Sigmoid colon (tissue), 6 donors: ENCODE measurements at regions not wholly inside any gene's neighbourhood (a gene's known extent, or its start where the extent isn't known, plus 50 kb on each side); places are given as distances from the start of the nearest gene placed in this dataset.
A peak's percentile ranks its signal among the peaks of the same experiment; 100 is the strongest.
"Not testable (repeated sequence)": the region's sequence is repeated elsewhere in the genome, so short reads cannot be mapped to it uniquely, and the experiment has no call there.

ENCODE experiments used
- DNase-seq: peaks from one replicate; pipeline ENCODE4 v3.0.0-alpha.2; 2019
- H3K27ac ChIP-seq, 4 donors: fragments of 200-600 bp; sonication (generic); one replicate each; pipeline ENCODE4 v1.5.1; 2016 to 2019; ENCODE audit warnings: mild to moderate bottlenecking in 1 of 4
- H3K27me3 ChIP-seq, 3 donors: fragments of 200-600 bp; sonication (generic); one replicate each; pipeline ENCODE4 v1.5.1; 2019; ENCODE audit warnings: mild to moderate bottlenecking in 1 of 3
- H3K36me3 ChIP-seq, 4 donors: fragments of 200-600 bp; sonication (generic); one replicate each; pipeline ENCODE4 v1.5.1; 2016 to 2019
- H3K4me1 ChIP-seq, 4 donors: fragments of 200-600 bp; sonication (generic); one replicate each; pipeline ENCODE4 v1.5.1; 2017 to 2019
- H3K4me3 ChIP-seq, 4 donors: fragments of 200-600 bp; sonication (generic); one replicate each; pipeline ENCODE4 v1.5.1; 2017 to 2019; ENCODE audit warnings: mild to moderate bottlenecking in 2 of 4, moderate library complexity in 1 of 4
- H3K9me3 ChIP-seq, 4 donors: fragments of 200-600 bp in 3 of 4; sonication (generic) in 3 of 4; one replicate each; pipeline versions ENCODE4 v1.5.1 to v1.6.1; 2013 to 2019
- EP300 ChIP-seq, 4 donors: sonication (generic); formaldehyde crosslinking; IDR thresholded peaks; one replicate each; pipeline ENCODE4 v1.6.1; 2017; ENCODE audit warnings: antibody characterized with exemption in 4 of 4
- POLR2A ChIP-seq, 2 donors: fragments of 450-650 bp; IDR thresholded peaks; one replicate each; pipeline ENCODE4 v1.6.1; 2016; ENCODE audit warnings: antibody characterized with exemption in 2 of 2, mild to moderate bottlenecking in 2 of 2, moderate library complexity in 2 of 2
- POLR2AphosphoS5 ChIP-seq, 4 donors: sonication (generic); formaldehyde crosslinking; IDR thresholded peaks; one replicate each; pipeline ENCODE4 v1.6.1; 2017; ENCODE audit warnings: antibody characterized with exemption in 4 of 4
- WGBS, 2 donors: extraction: QIAGEN DNeasy Blood & Tissue Kit; methylation state at CpG; one replicate each; pipeline ENCODE4 v1.1.7; 2013; 5-methylcytosine and 5-hydroxymethylcytosine counted together
- intact Hi-C: fragments of 100-400 bp; cut with DNase I; formaldehyde crosslinking; loops from one replicate; pipeline ENCODE4 v1.15.1; 2023
- TF ChIP-seq, protein P1 (sequence below), 4 experiments: fragments of 450-650 bp in 3 of 4; fragments of 200-600 bp in 1 of 4; IDR thresholded peaks; one replicate each; pipeline ENCODE4 v1.5.1; 2016 to 2019; ENCODE audit warnings: antibody characterized with exemption in 4 of 4, mild to moderate bottlenecking in 3 of 4, moderate library complexity in 2 of 4
- donor health status: healthy with polysubstance abuse.
- donor health status: healthy.

DNA sequence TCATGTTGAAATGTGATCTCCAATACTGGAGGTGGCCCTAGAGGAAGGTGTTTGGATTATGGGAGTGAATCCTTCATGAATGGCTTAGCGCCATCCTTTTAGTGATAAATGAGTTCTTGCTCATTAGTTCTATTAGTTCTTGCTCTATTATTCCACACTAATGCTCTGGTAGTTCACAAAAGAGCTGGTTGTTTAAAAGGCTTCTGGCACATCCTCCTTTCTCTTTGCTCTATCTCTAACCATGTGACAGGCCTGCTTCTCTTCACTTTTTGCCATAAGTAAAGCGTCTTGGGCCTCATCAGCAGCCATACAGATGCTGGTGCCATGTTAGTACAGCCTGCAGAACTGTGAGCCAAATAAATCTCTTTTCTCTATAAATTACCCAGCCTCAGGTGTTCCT lies 469.9 kb downstream of the GUCY1A2 start:
- DNase-seq: no peak
- Histone ChIP-seq H3K27ac (no peak overlapping the region), H3K9me3 (no peaks in the 10 kb centered on the region), H3K4me3 (no peak overlapping the region), H3K4me1 (no peaks in the 10 kb centered on the region), H3K36me3 (no peaks in the 10 kb centered on the region), H3K27me3 (no peaks in the 10 kb centered on the region)
- TF ChIP-seq EP300 (IDR thresholded peaks at IDR 0.05): no peak
- TF ChIP-seq POLR2AphosphoS5 (IDR thresholded peaks at IDR 0.05): no peak
- TF ChIP-seq, protein P1, sequence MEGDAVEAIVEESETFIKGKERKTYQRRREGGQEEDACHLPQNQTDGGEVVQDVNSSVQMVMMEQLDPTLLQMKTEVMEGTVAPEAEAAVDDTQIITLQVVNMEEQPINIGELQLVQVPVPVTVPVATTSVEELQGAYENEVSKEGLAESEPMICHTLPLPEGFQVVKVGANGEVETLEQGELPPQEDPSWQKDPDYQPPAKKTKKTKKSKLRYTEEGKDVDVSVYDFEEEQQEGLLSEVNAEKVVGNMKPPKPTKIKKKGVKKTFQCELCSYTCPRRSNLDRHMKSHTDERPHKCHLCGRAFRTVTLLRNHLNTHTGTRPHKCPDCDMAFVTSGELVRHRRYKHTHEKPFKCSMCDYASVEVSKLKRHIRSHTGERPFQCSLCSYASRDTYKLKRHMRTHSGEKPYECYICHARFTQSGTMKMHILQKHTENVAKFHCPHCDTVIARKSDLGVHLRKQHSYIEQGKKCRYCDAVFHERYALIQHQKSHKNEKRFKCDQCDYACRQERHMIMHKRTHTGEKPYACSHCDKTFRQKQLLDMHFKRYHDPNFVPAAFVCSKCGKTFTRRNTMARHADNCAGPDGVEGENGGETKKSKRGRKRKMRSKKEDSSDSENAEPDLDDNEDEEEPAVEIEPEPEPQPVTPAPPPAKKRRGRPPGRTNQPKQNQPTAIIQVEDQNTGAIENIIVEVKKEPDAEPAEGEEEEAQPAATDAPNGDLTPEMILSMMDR (IDR thresholded peaks at IDR 0.05): no peak
- no peak for TF ChIP-seq POLR2A (IDR thresholded peaks at IDR 0.05)
- intact Hi-C loops: no loop called here
- 76 to 82% methylated on average over 2 of the region's 2 CpGs for WGBS, 2 donors

DNA sequence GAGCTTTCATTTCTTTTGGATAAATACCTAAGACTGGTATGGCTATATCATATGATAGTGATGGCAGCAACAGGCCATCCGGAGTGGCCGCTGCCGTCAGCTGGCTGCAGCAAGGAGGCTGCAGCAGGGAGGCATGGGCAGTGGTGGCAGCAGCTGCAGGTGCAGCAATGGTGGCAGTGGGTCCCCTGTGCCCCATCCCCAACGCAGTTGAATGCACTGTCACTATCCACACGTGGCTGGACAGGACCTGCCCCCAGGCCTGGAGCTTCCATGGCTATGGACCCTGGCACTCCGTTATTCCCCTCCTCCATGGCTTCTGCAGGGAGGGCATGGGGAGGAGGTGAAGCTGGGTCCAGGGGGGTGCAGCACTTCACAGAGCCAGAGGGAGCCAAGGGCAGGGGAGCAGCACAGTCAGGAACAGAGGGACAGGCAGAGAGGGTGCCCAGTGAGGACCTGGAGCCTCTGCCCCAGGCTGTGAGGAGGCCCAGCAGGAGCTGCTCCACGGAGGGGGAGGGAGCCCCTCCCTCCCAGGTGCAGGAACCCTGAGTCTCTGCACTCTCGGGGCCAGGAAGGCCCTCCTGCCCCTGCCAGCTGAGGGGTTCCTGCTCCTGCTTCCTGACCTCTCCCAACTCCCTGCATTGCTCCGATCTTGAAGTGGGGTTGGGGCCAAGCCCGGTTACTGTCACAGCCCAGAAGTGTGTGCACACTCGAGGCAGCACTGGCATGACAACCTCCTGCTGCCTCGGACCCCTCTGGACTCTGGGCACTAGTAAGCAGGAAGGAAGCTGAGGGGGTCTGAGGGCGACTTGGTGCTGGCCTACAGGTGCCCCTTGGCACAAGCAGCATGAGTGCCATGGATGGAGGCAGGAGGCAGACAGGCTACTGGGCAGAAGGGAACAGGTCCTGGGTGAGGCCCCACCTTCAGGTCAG lies 466.3 kb downstream of the GUCY1A2 start:
- Histone ChIP-seq H3K9me3 (peaks cover 0 to 6% (median 2%) of the 10 kb centered on the region in 4 donors), H3K27ac (no peak overlapping the region), H3K4me3 (no peak overlapping the region), H3K27me3 (no peaks in the 10 kb centered on the region), H3K4me1 (no peaks in the 10 kb centered on the region), H3K36me3 (no peaks in the 10 kb centered on the region)
- peak; percentile 56 for DNase-seq
- intact Hi-C loops: no loop called here
- 81 to 87% methylated on average over 13 of the region's 13 CpGs for WGBS, 2 donors
- TF ChIP-seq, protein P1 (IDR thresholded peaks at IDR 0.05): no peak
- TF ChIP-seq POLR2AphosphoS5 (IDR thresholded peaks at IDR 0.05) (no peak), EP300 (IDR thresholded peaks at IDR 0.05) (no peak), POLR2A (IDR thresholded peaks at IDR 0.05) (no peak)

DNA sequence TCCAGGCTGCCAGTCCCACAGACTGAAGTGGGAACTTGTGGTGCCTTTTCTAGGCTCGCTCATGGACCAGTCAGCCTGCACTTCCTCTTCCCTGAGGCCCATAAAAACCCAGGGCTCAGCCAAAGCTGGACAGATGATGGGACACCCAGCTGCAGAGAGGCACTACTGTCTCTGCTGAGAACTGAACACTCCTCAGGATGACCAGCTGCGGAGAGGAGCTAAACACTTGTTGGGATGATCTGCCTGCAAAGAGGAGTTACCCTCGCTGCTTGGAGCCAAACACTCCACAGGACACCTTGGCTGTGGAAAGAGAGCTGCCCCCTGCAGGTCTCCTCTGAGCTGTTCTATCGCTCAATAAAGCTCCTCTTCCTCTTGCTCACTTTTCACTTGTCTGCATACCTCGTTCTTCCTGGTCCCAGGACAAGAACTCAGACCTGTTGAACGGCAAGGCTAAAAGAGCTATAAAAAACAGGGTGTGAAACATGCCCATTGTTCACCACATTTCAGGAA lies 465.5 kb downstream of the GUCY1A2 start:
- intact Hi-C loops: no loop called here
- no peaks in the 10 kb centered on the region for H3K4me1 ChIP-seq
- no peaks in the 10 kb centered on the region for H3K36me3 ChIP-seq
- peaks cover 0 to 6% (median 2%) of the 10 kb centered on the region in 4 donors for H3K9me3 ChIP-seq
- WGBS, 2 donors: 79 to 88% methylated on average over 6 of the region's 6 CpGs
- no peak for DNase-seq
- no peaks in the 10 kb centered on the region for H3K27me3 ChIP-seq
- TF ChIP-seq, protein P1 (IDR thresholded peaks at IDR 0.05): no peak
- no peak for TF ChIP-seq POLR2AphosphoS5 (IDR thresholded peaks at IDR 0.05)
- no peak for TF ChIP-seq EP300 (IDR thresholded peaks at IDR 0.05)
- no peak for TF ChIP-seq POLR2A (IDR thresholded peaks at IDR 0.05)
- no peak overlapping the region for H3K27ac ChIP-seq
- no peak overlapping the region for H3K4me3 ChIP-seq

DNA sequence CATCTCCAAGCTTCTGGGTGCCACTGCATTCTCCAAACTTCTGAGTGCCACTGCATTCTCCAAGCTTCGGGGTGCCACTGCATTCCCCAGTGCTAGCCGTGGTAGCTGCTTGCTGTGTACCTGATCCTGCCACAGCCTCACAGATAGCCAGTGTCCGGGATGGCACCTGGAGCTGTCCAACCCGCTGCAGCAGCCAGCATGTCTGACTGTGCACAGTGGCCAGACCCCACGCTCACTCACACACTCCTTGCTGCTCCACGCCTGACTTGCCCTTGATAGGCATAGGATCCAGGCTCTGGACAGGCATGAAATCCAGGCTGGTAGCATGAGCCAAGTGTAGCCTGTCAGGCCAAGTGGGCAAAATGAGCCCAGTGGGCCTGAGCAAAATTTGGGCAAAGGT lies 465.0 kb downstream of the GUCY1A2 start:
- DNase-seq: no peak

DNA sequence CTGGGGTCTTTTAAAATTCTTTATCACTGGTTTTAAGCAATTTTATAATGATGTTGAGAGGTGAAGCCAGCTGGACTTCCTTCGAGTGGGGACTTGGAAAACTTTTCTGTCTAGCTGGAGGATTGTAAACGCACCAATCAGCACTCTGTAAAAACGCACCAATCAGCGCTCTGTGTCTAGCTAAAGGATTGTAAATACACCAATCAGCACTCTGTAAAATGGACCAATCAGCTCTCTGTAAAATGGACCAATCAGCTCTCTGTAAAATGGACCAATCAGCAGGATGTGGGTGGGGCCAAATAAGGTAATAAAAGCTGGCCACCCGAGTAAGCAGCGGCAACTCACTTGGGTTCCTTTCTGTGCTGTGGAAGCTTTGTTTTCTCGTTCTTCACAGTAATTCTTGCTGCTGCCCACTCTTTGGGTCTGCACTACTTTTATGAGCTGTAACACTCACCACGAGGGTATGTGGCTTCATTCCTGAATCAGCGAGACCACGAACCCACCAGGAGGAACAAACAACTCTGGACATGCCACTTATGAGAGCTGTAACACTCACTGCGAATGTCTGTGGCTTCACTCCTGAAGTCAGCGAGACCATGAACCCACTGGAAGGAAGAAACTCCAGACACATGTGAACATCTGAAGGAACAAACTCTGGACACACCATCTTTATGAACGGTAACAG lies 462.6 kb downstream of the GUCY1A2 start:
- H3K4me3 ChIP-seq, H3K27me3 ChIP-seq, H3K27ac ChIP-seq, intact Hi-C loops, H3K9me3 ChIP-seq, H3K36me3 ChIP-seq, DNase-seq, H3K4me1 ChIP-seq: not testable (repeated sequence)
- 84 to 89% methylated on average over 13 of the region's 13 CpGs for WGBS, 2 donors

More for the DNA sequence above, 465.0 kb downstream of the GUCY1A2 start:
- WGBS, 2 donors: 89 to 91% methylated on average over 6 of the region's 6 CpGs
- intact Hi-C loops: no loop called here
- H3K27ac ChIP-seq: no peak overlapping the region
- H3K36me3 ChIP-seq: no peaks in the 10 kb centered on the region
- no peaks in the 10 kb centered on the region for H3K27me3 ChIP-seq
- peaks cover 0 to 6% (median 2%) of the 10 kb centered on the region in 4 donors for H3K9me3 ChIP-seq
- TF ChIP-seq POLR2AphosphoS5 (IDR thresholded peaks at IDR 0.05): no peak
- TF ChIP-seq POLR2A (IDR thresholded peaks at IDR 0.05): no peak
- TF ChIP-seq, protein P1 (IDR thresholded peaks at IDR 0.05): no peak
- no peak for TF ChIP-seq EP300 (IDR thresholded peaks at IDR 0.05)
- H3K4me3 ChIP-seq: no peak overlapping the region
- H3K4me1 ChIP-seq: no peaks in the 10 kb centered on the region
